ENCODE measurements at regions not wholly inside any gene's neighbourhood (a gene's known extent, or its start where the extent isn't known, plus 50 kb on each side); places are given as distances from the start of the nearest gene placed in this dataset.

GRCh38 chr11:134761386-134761785, 349.3 kb upstream of the B3GAT1 start:
- TF ChIP-seq RFX5 (IDR thresholded peaks at IDR 0.05; ENCODE audit: low read depth, low read length) (no peak), ZNF746 (CRISPR knock-in tag; IDR thresholded peaks at IDR 0.05) (no peak), NFE2L2 (IDR thresholded peaks at IDR 0.05; ENCODE audit: low read length) (no peak), SPEN (CRISPR knock-in tag; IDR thresholded peaks at IDR 0.05; ENCODE audit: low read depth) (no peak), ZNF672 (CRISPR knock-in tag; IDR thresholded peaks at IDR 0.05) (no peak), ZNF563 (CRISPR knock-in tag; IDR thresholded peaks at IDR 0.05) (no peak), CTCF (CRISPR knock-in tag; IDR thresholded peaks at IDR 0.05) (no peak), CREB3 (CRISPR knock-in tag; IDR thresholded peaks at IDR 0.05) (no peak), SNAPC2 (CRISPR knock-in tag; IDR thresholded peaks at IDR 0.05) (no peak), ZFX (CRISPR knock-in tag; IDR thresholded peaks at IDR 0.05; ENCODE audit: low read depth) (no peak), POLR2AphosphoS5 (IDR thresholded peaks at IDR 0.05; ENCODE audit: low read depth, low read length) (no peak)
